Stimulated activated naive CD8-positive, alpha-beta T cell treated with anti-CD3 and anti-CD28 coated beads, Interleukin-15, Interleukin-2, amounts not matched to agents 100 ng/mL and 50 ng/mL, for 24 hours (primary cell): ENCODE measurements at regions not wholly inside any gene's neighbourhood (a gene's known extent, or its start where the extent isn't known, plus 50 kb on each side); places are given as distances from the start of the nearest gene placed in this dataset.

Source experiments
- H3K27ac Mint-ChIP-seq: one replicate; pipeline ENCODE4 v1.8.0; 2021; ENCODE audit warnings: mild to moderate bottlenecking, mixed read lengths
- H3K27me3 Mint-ChIP-seq: one replicate; pipeline ENCODE4 v1.8.0; 2021; ENCODE audit warnings: mixed read lengths
- H3K36me3 Mint-ChIP-seq: one replicate; pipeline ENCODE4 v1.8.0; 2021; ENCODE audit warnings: low read depth, mixed read lengths
- H3K4me1 Mint-ChIP-seq: one replicate; pipeline ENCODE4 v1.8.0; 2021; ENCODE audit warnings: low read depth, mixed read lengths
- H3K4me3 Mint-ChIP-seq: one replicate; pipeline ENCODE4 v1.8.0; 2021; ENCODE audit warnings: mild to moderate bottlenecking, mixed read lengths
- H3K9me3 Mint-ChIP-seq: one replicate; pipeline ENCODE4 v1.8.0; 2021; ENCODE audit warnings: mixed read lengths

DNA sequence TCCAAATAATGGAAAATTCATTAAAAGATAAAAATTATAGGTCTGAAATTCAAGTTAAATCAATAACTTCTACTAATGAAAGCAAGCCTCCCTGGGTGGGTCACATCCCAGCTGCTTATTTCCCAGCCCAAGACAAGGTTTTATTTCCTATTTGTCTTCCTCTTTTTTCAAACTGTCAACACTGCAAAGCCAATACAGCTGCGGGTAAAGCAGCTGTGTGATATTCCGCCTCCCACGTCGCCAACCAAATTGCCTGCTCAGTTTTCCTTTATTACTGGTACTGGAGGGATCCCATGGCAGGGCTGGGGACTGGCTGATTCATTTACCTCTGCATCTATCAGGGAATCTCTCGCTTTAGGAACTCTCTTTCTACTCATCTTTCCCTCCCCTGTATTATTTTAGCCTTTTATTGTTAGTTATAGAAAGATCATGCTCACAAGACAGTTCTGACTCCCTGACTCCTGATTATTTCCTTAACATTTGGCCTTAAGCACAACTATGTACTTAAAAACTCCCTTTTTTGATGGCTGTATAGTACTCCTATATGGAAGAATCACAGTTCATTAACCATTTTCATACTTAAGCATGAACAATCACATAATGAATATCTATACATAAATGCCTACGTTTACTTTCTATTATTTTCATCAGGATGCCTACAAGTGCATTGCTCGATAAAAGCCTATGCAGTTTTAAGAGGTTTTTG, 253.1 kb downstream of the CDCA7 start:
- Mint-ChIP-seq H3K27me3 (peaks cover 38% of the 10 kb centered on the region), H3K27ac (no peak overlapping the region), H3K4me3 (no peak overlapping the region), H3K9me3 (no peaks in the 10 kb centered on the region), H3K36me3 (no peaks in the 10 kb centered on the region), H3K4me1 (no peaks in the 10 kb centered on the region)

- Mint-ChIP-seq H3K27me3 (peaks cover 40% of the 10 kb centered on the region), H3K4me3 (no peak overlapping the region), H3K36me3 (no peaks in the 10 kb centered on the region), H3K9me3 (no peaks in the 10 kb centered on the region), H3K27ac (no peak overlapping the region), H3K4me1 (no peaks in the 10 kb centered on the region)
These were observed 256.4 kb downstream of the CDCA7 start for GRCh38 chr2:173611121-173611520.

DNA sequence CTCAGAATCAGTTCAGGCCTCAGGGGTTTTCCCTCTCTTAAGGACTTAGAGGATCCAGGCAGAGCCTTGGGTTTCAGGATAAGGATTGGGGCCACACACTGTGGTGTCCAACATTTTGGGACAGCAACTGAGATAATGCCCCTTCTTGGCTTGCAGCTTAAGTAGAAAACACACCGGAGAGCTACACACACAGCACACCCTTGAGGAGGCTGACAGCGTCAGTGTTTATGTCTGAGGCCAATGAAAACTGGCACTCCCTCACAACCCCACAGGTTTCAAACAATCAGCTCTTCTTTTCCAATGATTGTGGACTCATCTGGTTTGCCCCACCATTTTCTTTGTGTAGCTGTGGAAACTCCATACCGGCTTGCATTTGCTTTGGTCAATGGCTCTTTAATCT, 257.7 kb downstream of the CDCA7 start:
- Mint-ChIP-seq H3K4me1 (no peaks in the 10 kb centered on the region), H3K4me3 (no peak overlapping the region), H3K9me3 (no peaks in the 10 kb centered on the region), H3K27ac (no peak overlapping the region), H3K27me3 (peaks cover 36% of the 10 kb centered on the region), H3K36me3 (no peaks in the 10 kb centered on the region)

DNA sequence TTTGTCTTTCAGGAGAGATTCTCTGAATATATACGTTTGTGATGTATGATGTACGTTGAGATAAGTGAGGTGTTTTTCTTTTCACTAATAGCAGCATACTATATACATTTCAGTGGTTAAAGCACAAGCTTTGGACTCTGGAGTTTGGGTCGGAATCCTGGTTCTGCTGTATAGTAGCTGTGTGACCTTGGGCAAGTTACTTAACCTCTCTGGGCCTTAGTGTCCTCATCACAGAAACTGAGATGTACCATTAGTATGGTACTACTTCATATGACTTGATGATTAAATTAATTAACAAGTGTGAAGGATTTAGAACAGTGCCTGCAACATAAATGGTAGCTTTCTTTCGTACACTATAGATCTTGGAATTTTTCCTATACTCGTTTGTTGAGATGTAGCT, 258.7 kb downstream of the CDCA7 start:
- Mint-ChIP-seq H3K4me1 (no peaks in the 10 kb centered on the region), H3K27me3 (peaks cover 34% of the 10 kb centered on the region), H3K36me3 (no peaks in the 10 kb centered on the region), H3K4me3 (no peak overlapping the region), H3K9me3 (no peaks in the 10 kb centered on the region), H3K27ac (no peak overlapping the region)

GRCh38 chr2:173614265-173614930, 259.7 kb downstream of the CDCA7 start:
- Mint-ChIP-seq H3K36me3 (no peaks in the 10 kb centered on the region), H3K4me1 (no peaks in the 10 kb centered on the region), H3K27me3 (peaks cover 25% of the 10 kb centered on the region), H3K4me3 (no peak overlapping the region), H3K27ac (no peak overlapping the region), H3K9me3 (no peaks in the 10 kb centered on the region)

DNA sequence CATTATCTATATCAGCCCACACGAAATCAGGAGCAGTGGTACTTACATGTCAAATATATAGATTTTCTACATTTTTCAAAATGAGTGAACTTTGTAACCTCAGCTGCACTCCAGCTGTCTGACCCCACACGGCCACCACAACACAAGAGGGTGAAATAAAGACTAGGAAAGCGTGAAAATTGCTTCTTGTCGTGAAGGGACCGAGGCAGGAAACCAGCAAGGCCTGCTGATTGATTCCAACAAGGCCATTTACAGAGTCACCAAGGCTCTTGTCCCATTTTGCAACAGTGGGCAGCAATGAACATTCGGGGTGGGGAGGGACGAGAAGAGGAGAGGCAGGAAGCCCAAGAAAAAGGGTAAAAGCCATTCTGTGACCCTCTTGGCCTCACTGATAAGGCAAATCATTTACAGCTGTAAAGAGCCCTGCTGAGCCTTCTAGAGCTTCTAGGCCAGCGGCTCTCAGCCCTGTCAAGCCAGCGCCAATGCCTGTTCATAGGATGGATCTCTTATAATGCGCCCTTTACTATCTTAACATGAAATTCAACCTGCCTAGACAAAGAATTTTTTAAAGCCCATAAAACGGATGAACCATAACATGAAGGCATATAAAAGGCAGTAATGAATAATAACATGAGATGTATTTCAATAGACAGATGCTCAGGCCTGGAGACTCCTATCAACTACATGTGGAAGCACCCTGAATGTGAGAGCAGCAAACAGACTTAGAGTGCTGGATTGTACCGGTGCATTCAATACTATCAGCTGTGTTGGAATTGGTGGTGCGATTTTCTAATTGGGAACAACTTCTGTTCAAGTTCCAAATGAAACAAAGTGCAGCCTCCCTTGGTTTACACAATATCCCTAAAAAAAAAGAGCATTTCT, 269.0 kb downstream of the CDCA7 start:
- Mint-ChIP-seq H3K27me3 (peaks cover 9% of the 10 kb centered on the region), H3K27ac (no peak overlapping the region), H3K9me3 (no peaks in the 10 kb centered on the region), H3K36me3 (no peaks in the 10 kb centered on the region), H3K4me3 (no peak overlapping the region), H3K4me1 (no peaks in the 10 kb centered on the region)

GRCh38 chr2:173625315-173625714, 270.6 kb downstream of the CDCA7 start:
- Mint-ChIP-seq H3K36me3 (no peaks in the 10 kb centered on the region), H3K4me3 (no peak overlapping the region), H3K9me3 (no peaks in the 10 kb centered on the region), H3K4me1 (no peaks in the 10 kb centered on the region), H3K27me3 (peaks cover 9% of the 10 kb centered on the region), H3K27ac (no peak overlapping the region)

DNA sequence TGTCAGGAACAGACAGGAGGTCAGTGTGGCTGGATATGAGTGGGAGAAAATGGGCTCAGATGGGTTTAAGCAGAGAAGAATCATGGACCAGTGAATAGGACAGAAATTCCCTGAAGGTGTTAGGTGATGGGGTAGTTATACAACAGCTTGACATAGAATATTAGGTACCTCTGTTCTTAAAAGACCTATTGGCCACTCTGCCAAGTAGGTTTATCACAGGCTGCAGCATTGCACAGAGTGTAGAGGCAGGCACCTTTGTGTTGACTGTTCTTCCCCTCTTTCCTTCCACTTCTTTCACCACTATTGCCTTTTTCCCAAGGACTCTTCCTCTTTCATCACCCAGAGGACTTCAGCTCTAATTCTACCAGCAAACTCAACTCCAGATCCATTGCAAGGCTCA, 274.4 kb downstream of the CDCA7 start:
- peaks cover 20% of the 10 kb centered on the region for H3K27me3 Mint-ChIP-seq

GRCh38 chr2:173630425-173631126, 275.9 kb downstream of the CDCA7 start:
- Mint-ChIP-seq H3K4me1 (no peaks in the 10 kb centered on the region), H3K27me3 (peaks cover 20% of the 10 kb centered on the region), H3K9me3 (peaks cover 3% of the 10 kb centered on the region), H3K27ac (no peak overlapping the region), H3K4me3 (no peak overlapping the region), H3K36me3 (no peaks in the 10 kb centered on the region)

More for the DNA sequence above, 274.4 kb downstream of the CDCA7 start:
- no peaks in the 10 kb centered on the region for H3K4me1 Mint-ChIP-seq
- peaks cover 3% of the 10 kb centered on the region for H3K9me3 Mint-ChIP-seq
- H3K4me3 Mint-ChIP-seq: no peak overlapping the region
- H3K27ac Mint-ChIP-seq: no peak overlapping the region
- H3K36me3 Mint-ChIP-seq: no peaks in the 10 kb centered on the region

GRCh38 chr2:173631127-173631460, 276.4 kb downstream of the CDCA7 start:
- no peak overlapping the region for H3K27ac Mint-ChIP-seq
- peaks cover 3% of the 10 kb centered on the region for H3K9me3 Mint-ChIP-seq
- no peaks in the 10 kb centered on the region for H3K4me1 Mint-ChIP-seq
- H3K36me3 Mint-ChIP-seq: no peaks in the 10 kb centered on the region
- H3K4me3 Mint-ChIP-seq: no peak overlapping the region
- H3K27me3 Mint-ChIP-seq: peaks cover 20% of the 10 kb centered on the region

GRCh38 chr2:173644146-173644545, 289.5 kb downstream of the CDCA7 start:
- peaks cover 8% of the 10 kb centered on the region for H3K27me3 Mint-ChIP-seq
- H3K36me3 Mint-ChIP-seq: no peaks in the 10 kb centered on the region
- H3K27ac Mint-ChIP-seq: no peak overlapping the region
- H3K4me1 Mint-ChIP-seq: no peaks in the 10 kb centered on the region
- no peak overlapping the region for H3K4me3 Mint-ChIP-seq
- H3K9me3 Mint-ChIP-seq: no peaks in the 10 kb centered on the region

GRCh38 chr2:173647681-173648311, 293.1 kb downstream of the CDCA7 start:
- Mint-ChIP-seq H3K27me3 (peaks cover 10% of the 10 kb centered on the region), H3K4me3 (no peak overlapping the region), H3K9me3 (no peaks in the 10 kb centered on the region), H3K4me1 (no peaks in the 10 kb centered on the region), H3K36me3 (no peaks in the 10 kb centered on the region), H3K27ac (no peak overlapping the region)

DNA sequence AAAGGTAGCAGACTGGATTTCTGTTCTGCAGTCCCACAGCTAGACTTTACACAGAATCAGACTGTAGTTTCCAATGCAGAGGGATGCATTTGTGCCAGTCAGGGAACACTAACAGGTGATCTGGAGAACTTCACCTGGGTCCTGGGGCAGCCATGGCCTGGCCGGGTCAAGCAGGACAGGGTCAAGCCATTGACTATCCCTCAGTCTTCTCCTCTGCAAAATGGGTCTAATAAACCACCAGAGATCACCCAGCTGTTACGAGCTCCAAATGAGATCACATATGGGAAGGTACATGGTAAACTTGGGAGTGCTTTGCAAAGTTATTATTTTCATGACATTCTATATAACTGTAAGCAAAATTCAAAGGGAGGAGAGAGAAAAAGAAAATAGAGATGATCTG, 294.1 kb downstream of the CDCA7 start:
- Mint-ChIP-seq H3K4me1 (no peaks in the 10 kb centered on the region), H3K27ac (no peak overlapping the region), H3K4me3 (no peak overlapping the region), H3K9me3 (no peaks in the 10 kb centered on the region), H3K36me3 (no peaks in the 10 kb centered on the region), H3K27me3 (peaks cover 13% of the 10 kb centered on the region)

DNA sequence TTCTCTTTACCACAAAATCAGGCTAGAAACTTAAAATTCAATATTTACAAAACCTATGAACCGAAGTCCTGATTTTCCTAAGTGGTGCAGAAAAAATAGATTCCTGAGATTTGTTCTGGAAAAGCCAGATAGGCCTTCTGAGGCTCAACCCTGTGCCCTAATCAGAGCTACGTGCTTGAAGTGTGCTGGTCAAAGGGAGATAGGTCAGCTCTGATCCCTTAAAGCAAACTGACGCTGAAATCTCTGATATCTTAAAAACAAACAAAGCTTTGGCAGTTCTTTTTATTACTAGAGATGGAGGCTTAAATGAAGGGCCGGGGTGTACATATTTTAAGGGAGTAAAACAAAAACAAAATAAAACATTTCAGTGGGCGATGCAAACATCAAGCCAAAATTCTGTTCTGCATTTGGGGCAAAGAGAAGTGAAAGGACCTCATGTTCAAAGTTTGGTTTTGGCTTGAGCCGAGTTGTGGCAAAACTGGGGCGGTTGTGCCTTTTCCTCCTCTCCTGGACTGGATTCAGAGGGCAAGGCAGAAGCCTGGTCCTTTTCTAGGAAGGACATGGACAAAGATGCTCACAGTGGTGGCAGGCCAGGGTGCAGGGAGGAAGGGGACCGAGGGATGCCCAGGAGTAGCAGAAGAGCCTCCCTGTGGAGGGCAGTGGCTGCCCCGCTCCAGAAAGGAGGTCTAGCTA, 295.0 kb downstream of the CDCA7 start:
- Mint-ChIP-seq H3K4me1 (no peaks in the 10 kb centered on the region), H3K36me3 (no peaks in the 10 kb centered on the region), H3K27me3 (peaks cover 19% of the 10 kb centered on the region), H3K27ac (no peak overlapping the region), H3K9me3 (no peaks in the 10 kb centered on the region), H3K4me3 (no peak overlapping the region)
